ENCODE measurements at regions not wholly inside any gene's neighbourhood (a gene's known extent, or its start where the extent isn't known, plus 50 kb on each side); places are given as distances from the start of the nearest gene placed in this dataset.

DNA sequence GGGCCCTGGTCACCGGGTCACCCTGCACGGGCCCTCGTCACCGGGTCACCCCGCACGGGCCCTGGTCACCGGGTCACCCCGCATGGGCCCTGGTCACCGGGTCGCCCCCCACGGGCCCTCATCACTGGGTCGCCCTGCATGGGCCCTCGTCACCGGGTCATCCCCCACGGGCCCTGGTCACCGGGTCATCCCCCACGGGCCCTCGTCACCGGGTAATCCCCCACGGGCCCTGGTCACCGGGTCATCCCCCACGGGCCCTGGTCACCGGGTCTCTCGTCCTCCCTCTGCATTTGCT is 77.6 kb downstream of the RIPK4 start:
- 89 to 94% methylated on average over 24 of the region's 24 CpGs for WGBS, 2 donors
- H3K27ac ChIP-seq: no peak overlapping the region
- TF ChIP-seq, protein P1, sequence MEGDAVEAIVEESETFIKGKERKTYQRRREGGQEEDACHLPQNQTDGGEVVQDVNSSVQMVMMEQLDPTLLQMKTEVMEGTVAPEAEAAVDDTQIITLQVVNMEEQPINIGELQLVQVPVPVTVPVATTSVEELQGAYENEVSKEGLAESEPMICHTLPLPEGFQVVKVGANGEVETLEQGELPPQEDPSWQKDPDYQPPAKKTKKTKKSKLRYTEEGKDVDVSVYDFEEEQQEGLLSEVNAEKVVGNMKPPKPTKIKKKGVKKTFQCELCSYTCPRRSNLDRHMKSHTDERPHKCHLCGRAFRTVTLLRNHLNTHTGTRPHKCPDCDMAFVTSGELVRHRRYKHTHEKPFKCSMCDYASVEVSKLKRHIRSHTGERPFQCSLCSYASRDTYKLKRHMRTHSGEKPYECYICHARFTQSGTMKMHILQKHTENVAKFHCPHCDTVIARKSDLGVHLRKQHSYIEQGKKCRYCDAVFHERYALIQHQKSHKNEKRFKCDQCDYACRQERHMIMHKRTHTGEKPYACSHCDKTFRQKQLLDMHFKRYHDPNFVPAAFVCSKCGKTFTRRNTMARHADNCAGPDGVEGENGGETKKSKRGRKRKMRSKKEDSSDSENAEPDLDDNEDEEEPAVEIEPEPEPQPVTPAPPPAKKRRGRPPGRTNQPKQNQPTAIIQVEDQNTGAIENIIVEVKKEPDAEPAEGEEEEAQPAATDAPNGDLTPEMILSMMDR (IDR thresholded peaks at IDR 0.05): no peak
- DNase-seq (no peak), ATAC-seq (no peak)
- intact Hi-C loops (cut with DNase I): no loop called here
- H3K27me3 ChIP-seq: peaks cover 0 to 29% (median 8%) of the 10 kb centered on the region in 7 donors
- H3K4me3 ChIP-seq: no peak overlapping the region
- peaks cover 0 to 12% (median 0%) of the 10 kb centered on the region in 9 donors for H3K4me1 ChIP-seq
- peaks cover 0 to 3% (median 0%) of the 10 kb centered on the region in 11 donors for H3K9me3 ChIP-seq
- H3K36me3 ChIP-seq: no peaks in the 10 kb centered on the region

DNA sequence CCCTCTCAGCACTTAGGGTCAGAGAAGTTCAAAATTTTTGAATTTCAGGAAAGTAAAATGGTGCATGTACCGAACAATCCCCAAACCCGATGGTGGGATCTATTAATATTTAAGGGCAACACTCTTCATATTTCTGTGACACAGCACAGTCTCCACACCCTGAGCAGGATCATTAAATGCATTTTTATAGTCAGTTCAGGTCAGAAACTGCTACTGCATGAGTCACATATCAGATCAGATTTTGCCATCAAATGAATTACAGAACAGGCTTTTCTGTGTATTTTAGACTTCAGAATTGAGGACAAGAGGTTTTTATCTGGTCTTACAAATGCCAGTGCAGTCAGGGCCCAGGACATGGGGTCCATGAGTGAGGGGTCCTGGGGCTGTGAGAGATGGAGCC is 79.2 kb downstream of the RIPK4 start:
- Histone ChIP-seq H3K4me1 (peaks cover 0 to 5% (median 0%) of the 10 kb centered on the region in 9 donors), H3K4me3 (no peak overlapping the region), H3K27ac (no peak overlapping the region), H3K27me3 (peaks cover 0 to 19% (median 8%) of the 10 kb centered on the region in 7 donors), H3K9me3 (peaks cover 0 to 3% (median 0%) of the 10 kb centered on the region in 11 donors), H3K36me3 (no peaks in the 10 kb centered on the region)
- intact Hi-C loops (cut with DNase I): no loop called here
- WGBS, 2 donors: 94 to 96% methylated on average over 2 of the region's 2 CpGs
- no peak for DNase-seq
- TF ChIP-seq, protein P1 (IDR thresholded peaks at IDR 0.05): no peak
- no peak for ATAC-seq

DNA sequence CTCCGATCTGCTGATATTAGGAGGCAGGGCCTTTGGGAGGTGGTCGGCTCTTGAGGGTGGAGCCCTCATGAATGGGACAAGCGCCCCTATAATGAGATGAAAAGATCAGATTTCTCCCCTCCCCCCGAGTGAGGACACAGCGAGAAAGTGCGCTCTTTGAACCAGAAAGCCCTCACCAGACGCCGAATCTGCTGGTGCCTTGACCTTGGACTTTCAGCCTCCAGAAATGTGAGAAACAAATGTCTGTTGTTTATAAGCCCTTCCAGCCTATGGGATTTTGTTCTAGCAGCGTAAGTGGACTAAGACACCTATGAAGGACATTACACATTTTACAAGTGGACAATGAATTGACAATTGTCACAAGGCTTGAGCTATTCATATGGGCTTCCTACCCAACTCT is 80.2 kb downstream of the RIPK4 start:
- Histone ChIP-seq H3K27ac (no peak overlapping the region), H3K4me3 (no peak overlapping the region), H3K36me3 (no peaks in the 10 kb centered on the region), H3K27me3 (peaks cover 0 to 16% (median 12%) of the 10 kb centered on the region in 7 donors), H3K4me1 (peaks cover 0 to 4% (median 0%) of the 10 kb centered on the region in 9 donors), H3K9me3 (peaks cover 0 to 3% (median 0%) of the 10 kb centered on the region in 11 donors)
- TF ChIP-seq, protein P1 (IDR thresholded peaks at IDR 0.05): no peak
- ATAC-seq (no peak), DNase-seq (no peak)
- intact Hi-C loops (cut with DNase I): no loop called here
- 83 to 92% methylated on average over 9 of the region's 9 CpGs for WGBS, 2 donors

DNA sequence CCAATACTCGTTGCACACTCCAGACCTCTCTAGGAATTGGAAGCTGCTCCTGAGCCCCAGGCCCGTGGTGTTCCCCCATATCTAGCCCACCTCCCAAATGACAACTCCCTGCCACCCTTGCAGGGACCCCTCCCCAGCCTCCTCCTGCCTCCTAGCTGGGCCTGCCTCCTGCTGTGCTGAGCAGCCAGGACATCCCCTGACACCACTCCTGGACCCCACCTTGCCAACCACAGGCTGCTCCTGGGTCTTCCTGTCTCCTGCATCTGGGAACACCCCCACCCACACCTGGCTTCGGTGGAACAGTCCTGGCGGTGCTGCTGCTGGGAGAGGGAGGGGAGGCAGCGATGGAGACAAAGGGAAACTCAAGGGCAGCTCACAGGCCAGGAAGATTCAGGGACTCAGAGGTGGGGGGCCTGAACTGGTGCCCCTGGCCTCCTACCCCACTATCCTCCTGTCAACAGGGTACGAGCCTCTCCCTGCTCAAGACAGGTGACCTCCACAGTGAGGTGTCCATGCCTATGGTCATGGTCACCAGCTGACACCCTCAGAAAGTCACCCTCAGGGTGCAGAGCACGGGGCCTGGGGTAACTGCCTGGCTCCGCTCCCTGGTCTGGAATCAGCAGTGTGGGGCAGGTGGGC is 81.2 kb downstream of the RIPK4 start:
- Histone ChIP-seq H3K27ac (no peak overlapping the region), H3K27me3 (peaks cover 0 to 15% (median 10%) of the 10 kb centered on the region in 7 donors), H3K9me3 (peaks cover 0 to 3% (median 0%) of the 10 kb centered on the region in 11 donors), H3K4me3 (no peak overlapping the region), H3K36me3 (no peaks in the 10 kb centered on the region), H3K4me1 (peaks cover 0 to 4% (median 0%) of the 10 kb centered on the region in 9 donors)
- WGBS, 2 donors: 87 to 95% methylated on average over 8 of the region's 8 CpGs
- intact Hi-C loops (cut with DNase I): no loop called here
- DNase-seq (no peak), ATAC-seq (no peak)
- TF ChIP-seq, protein P1 (IDR thresholded peaks at IDR 0.05): no peak

Measured in heart right ventricle (tissue), 16 donors.